HG03060 (cell line): ENCODE measurements at regions not wholly inside any gene's neighbourhood (a gene's known extent, or its start where the extent isn't known, plus 50 kb on each side); places are given as distances from the start of the nearest gene placed in this dataset.

Source experiments
- ATAC-seq: cut with Tn5 transposase; IDR thresholded peaks from one replicate; pipeline ENCODE4 v1.9.1; 2021; ENCODE audit warnings: low read depth, moderate number of reproducible peaks; ENCODE audit not compliant: unreplicated experiment

GRCh38 chr13:39279077-39279476 lies 240.8 kb downstream of the NHLRC3 start:
- ATAC-seq: no peak

GRCh38 chr13:39281539-39282150 lies 243.4 kb downstream of the NHLRC3 start:
- no peak for ATAC-seq

GRCh38 chr13:39282400-39282972 lies 244.2 kb downstream of the NHLRC3 start:
- peak; percentile 83 for ATAC-seq

- ATAC-seq: peak; percentile 19
Observed at GRCh38 chr13:39283072-39283471, 244.8 kb downstream of the NHLRC3 start.

GRCh38 chr13:39284801-39285388 lies 246.6 kb downstream of the NHLRC3 start:
- ATAC-seq: no peak
